ENCODE measurements at regions not wholly inside any gene's neighbourhood (a gene's known extent, or its start where the extent isn't known, plus 50 kb on each side); places are given as distances from the start of the nearest gene placed in this dataset.

- H3K4me1 ChIP-seq = no peaks in the 10 kb centered on the region
- H3K36me3 ChIP-seq = no peaks in the 10 kb centered on the region
- TF ChIP-seq CTCF (IDR thresholded peaks at IDR 0.05) = peak in 1 of 6 experiments; percentile 19
- no peak for TF ChIP-seq POLR2A (IDR thresholded peaks at IDR 0.05)
- intact Hi-C loops (cut with DNase I) = no loop called here
- WGBS, 2 donors = 98 to 100% methylated on average over 1 of the region's 1 CpG
- no peak for DNase-seq
- H3K27me3 ChIP-seq = no peaks in the 10 kb centered on the region
- no peaks in the 10 kb centered on the region for H3K9me3 ChIP-seq
- no peak overlapping the region for H3K27ac ChIP-seq
- no peak overlapping the region for H3K4me3 ChIP-seq (replicated peaks in 1 of 3)
Measured at GRCh38 chr9:106560540-106560939, 302.4 kb upstream of the ZNF462 start.

- WGBS, 2 donors = 86 to 87% methylated on average over 5 of the region's 5 CpGs
- H3K4me1 ChIP-seq = no peaks in the 10 kb centered on the region
- no peak overlapping the region for H3K4me3 ChIP-seq (replicated peaks in 1 of 3)
- TF ChIP-seq CTCF (IDR thresholded peaks at IDR 0.05) (no peak), POLR2A (IDR thresholded peaks at IDR 0.05) (no peak)
- H3K36me3 ChIP-seq = no peaks in the 10 kb centered on the region
- DNase-seq = no peak
- H3K9me3 ChIP-seq = no peaks in the 10 kb centered on the region
- intact Hi-C loops (cut with DNase I) = no loop called here
- no peak overlapping the region for H3K27ac ChIP-seq
- no peaks in the 10 kb centered on the region for H3K27me3 ChIP-seq
Measured at GRCh38 chr9:106575823-106576222, 287.1 kb upstream of the ZNF462 start.

GRCh38 chr9:106576232-106576760 is 286.7 kb upstream of the ZNF462 start:
- Histone ChIP-seq H3K27me3 (no peaks in the 10 kb centered on the region), H3K27ac (no peak overlapping the region), H3K4me1 (no peaks in the 10 kb centered on the region), H3K36me3 (no peaks in the 10 kb centered on the region), H3K4me3 (replicated peaks in 1 of 3) (no peak overlapping the region), H3K9me3 (no peaks in the 10 kb centered on the region)
- intact Hi-C loops (cut with DNase I) = no loop called here
- DNase-seq = no peak
- WGBS, 2 donors = 73 to 75% methylated on average over 6 to 7 of the region's 7 CpGs
- no peak for TF ChIP-seq CTCF (IDR thresholded peaks at IDR 0.05)
- no peak for TF ChIP-seq POLR2A (IDR thresholded peaks at IDR 0.05)

GRCh38 chr9:106577121-106577520 is 285.8 kb upstream of the ZNF462 start:
- no peak for TF ChIP-seq CTCF (IDR thresholded peaks at IDR 0.05)
- TF ChIP-seq POLR2A (IDR thresholded peaks at IDR 0.05) = no peak
- no peaks in the 10 kb centered on the region for H3K36me3 ChIP-seq
- H3K9me3 ChIP-seq = no peaks in the 10 kb centered on the region
- DNase-seq = no peak
- intact Hi-C loops (cut with DNase I) = no loop called here
- H3K4me3 ChIP-seq (replicated peaks in 1 of 3) = no peak overlapping the region
- H3K4me1 ChIP-seq = no peaks in the 10 kb centered on the region
- H3K27me3 ChIP-seq = no peaks in the 10 kb centered on the region
- H3K27ac ChIP-seq = no peak overlapping the region

- WGBS, 2 donors = 77 to 78% methylated on average over 1 of the region's 1 CpG
- TF ChIP-seq POLR2A (IDR thresholded peaks at IDR 0.05) = no peak
- TF ChIP-seq CTCF (IDR thresholded peaks at IDR 0.05) = no peak
- Histone ChIP-seq H3K27ac (no peak overlapping the region), H3K4me1 (no peaks in the 10 kb centered on the region), H3K27me3 (no peaks in the 10 kb centered on the region), H3K9me3 (no peaks in the 10 kb centered on the region), H3K36me3 (no peaks in the 10 kb centered on the region), H3K4me3 (replicated peaks in 1 of 3) (no peak overlapping the region)
- intact Hi-C loops (cut with DNase I) = no loop called here
- no peak for DNase-seq
Measured at GRCh38 chr9:106580546-106580945, 282.4 kb upstream of the ZNF462 start.
